Hippocampal formation (tissue), 2 donors: ENCODE measurements at regions not wholly inside any gene's neighbourhood (a gene's known extent, or its start where the extent isn't known, plus 50 kb on each side); places are given as distances from the start of the nearest gene placed in this dataset.
"Not testable (repeated sequence)": the region's sequence is repeated elsewhere in the genome, so short reads cannot be mapped to it uniquely, and the experiment has no call there.

ENCODE experiments used
- DNase-seq, 2 donors: peaks; one replicate each; lab custom pipeline; 2025; lab: John Stamatoyannopoulos, UW

GRCh38 chr16:25563700-25564099 lies 128.1 kb upstream of the HS3ST4 start:
- no peak for DNase-seq

- not testable (repeated sequence) for DNase-seq
These were observed 130.0 kb upstream of the HS3ST4 start for GRCh38 chr16:25561723-25562122.

- not testable (repeated sequence) for DNase-seq
These were observed 134.8 kb upstream of the HS3ST4 start for GRCh38 chr16:25556968-25557312.

- not testable (repeated sequence) for DNase-seq
These were observed 135.3 kb upstream of the HS3ST4 start for GRCh38 chr16:25556289-25556967.

- DNase-seq, result no peak
These were observed 137.9 kb upstream of the HS3ST4 start for GRCh38 chr16:25553711-25554436.

- DNase-seq, result no peak
These were observed 141.1 kb upstream of the HS3ST4 start for GRCh38 chr16:25550647-25551046.

- DNase-seq, result no peak
These were observed 145.0 kb upstream of the HS3ST4 start for GRCh38 chr16:25546791-25547190.

- DNase-seq, result no peak
These were observed 147.5 kb upstream of the HS3ST4 start for GRCh38 chr16:25544294-25544693.

GRCh38 chr16:25542306-25542705 lies 149.5 kb upstream of the HS3ST4 start:
- DNase-seq, result no peak

GRCh38 chr16:25539767-25540166 lies 152.0 kb upstream of the HS3ST4 start:
- not testable (repeated sequence) for DNase-seq

GRCh38 chr16:25523183-25523582 lies 168.6 kb upstream of the HS3ST4 start:
- DNase-seq, result no peak

GRCh38 chr16:25512041-25512440 lies 179.7 kb upstream of the HS3ST4 start:
- DNase-seq, result no peak

GRCh38 chr16:25509456-25509855 lies 182.3 kb upstream of the HS3ST4 start:
- no peak for DNase-seq

- no peak for DNase-seq
These were observed 190.1 kb upstream of the HS3ST4 start for GRCh38 chr16:25501530-25502255.

- no peak for DNase-seq
These were observed 197.5 kb upstream of the HS3ST4 start for GRCh38 chr16:25494292-25494691.

- DNase-seq, result no peak
These were observed 198.5 kb upstream of the HS3ST4 start for GRCh38 chr16:25493136-25493811.

- DNase-seq, result no peak
These were observed 203.3 kb upstream of the HS3ST4 start for GRCh38 chr16:25488435-25488834.

- DNase-seq, result no peak
These were observed 203.9 kb upstream of the HS3ST4 start for GRCh38 chr16:25487888-25488287.

- no peak for DNase-seq
These were observed 210.1 kb upstream of the HS3ST4 start for GRCh38 chr16:25481636-25482035.

GRCh38 chr16:25478476-25478875 lies 213.3 kb upstream of the HS3ST4 start:
- DNase-seq, result no peak

- no peak for DNase-seq
These were observed 206.4 kb upstream of the ZKSCAN2 start for GRCh38 chr16:25464058-25464457.

GRCh38 chr16:25449802-25450201 lies 192.2 kb upstream of the ZKSCAN2 start:
- DNase-seq, result no peak
